ENCODE measurements at regions not wholly inside any gene's neighbourhood (a gene's known extent, or its start where the extent isn't known, plus 50 kb on each side); places are given as distances from the start of the nearest gene placed in this dataset.

GRCh38 chr12:40560848-40561247 lies 131.4 kb upstream of the CNTN1 start:
- intact Hi-C loops (cut with DNase I) = no loop called here
- ATAC-seq (no peak), DNase-seq (no peak)
- TF ChIP-seq CTCF (IDR thresholded peaks at IDR 0.05) = no peak
- H3K4me3 ChIP-seq = no peak overlapping the region
- no peaks in the 10 kb centered on the region for H3K27me3 ChIP-seq
- H3K27ac ChIP-seq = no peak overlapping the region
- H3K36me3 ChIP-seq = no peaks in the 10 kb centered on the region
- peaks cover 0 to 1% of the 10 kb centered on the region in 2 donors for H3K9me3 ChIP-seq
- H3K4me1 ChIP-seq = no peaks in the 10 kb centered on the region

- ATAC-seq = no peak
These were observed 130.8 kb upstream of the CNTN1 start for GRCh38 chr12:40561395-40561966.

GRCh38 chr12:40565029-40565633 lies 127.1 kb upstream of the CNTN1 start:
- Histone ChIP-seq H3K4me3 (no peak overlapping the region), H3K27me3 (no peaks in the 10 kb centered on the region), H3K27ac (no peak overlapping the region), H3K36me3 (no peaks in the 10 kb centered on the region), H3K9me3 (no peaks in the 10 kb centered on the region), H3K4me1 (no peaks in the 10 kb centered on the region)
- intact Hi-C loops (cut with DNase I) = no loop called here
- TF ChIP-seq CTCF (IDR thresholded peaks at IDR 0.05) = no peak
- ATAC-seq = no peak
- no peak for DNase-seq

More at GRCh38 chr12:40561395-40561966, 130.8 kb upstream of the CNTN1 start:
- TF ChIP-seq CTCF (IDR thresholded peaks at IDR 0.05) = no peak
- Histone ChIP-seq H3K4me1 (no peaks in the 10 kb centered on the region), H3K36me3 (no peaks in the 10 kb centered on the region), H3K27me3 (no peaks in the 10 kb centered on the region), H3K9me3 (no peaks in the 10 kb centered on the region), H3K4me3 (no peak overlapping the region), H3K27ac (no peak overlapping the region)
- no peak for DNase-seq
- intact Hi-C loops (cut with DNase I) = no loop called here

GRCh38 chr12:40566271-40566670 lies 126.0 kb upstream of the CNTN1 start:
- H3K4me1 ChIP-seq = no peaks in the 10 kb centered on the region
- no peak for ATAC-seq
- intact Hi-C loops (cut with DNase I) = no loop called here
- no peak for DNase-seq
- no peaks in the 10 kb centered on the region for H3K36me3 ChIP-seq
- H3K27ac ChIP-seq = no peak overlapping the region
- H3K9me3 ChIP-seq = no peaks in the 10 kb centered on the region
- TF ChIP-seq CTCF (IDR thresholded peaks at IDR 0.05) = no peak
- no peak overlapping the region for H3K4me3 ChIP-seq
- no peaks in the 10 kb centered on the region for H3K27me3 ChIP-seq

- Histone ChIP-seq H3K4me3 (no peak overlapping the region), H3K27me3 (no peaks in the 10 kb centered on the region), H3K4me1 (no peaks in the 10 kb centered on the region), H3K27ac (no peak overlapping the region), H3K9me3 (no peaks in the 10 kb centered on the region), H3K36me3 (no peaks in the 10 kb centered on the region)
- no peak for ATAC-seq
- DNase-seq = no peak
- TF ChIP-seq CTCF (IDR thresholded peaks at IDR 0.05) = no peak
- intact Hi-C loops (cut with DNase I) = no loop called here
These were observed 122.5 kb upstream of the CNTN1 start for GRCh38 chr12:40569626-40570179.

Measured in left lung (tissue), 4 donors.